NCI-H2196 (cell line): ENCODE measurements at regions not wholly inside any gene's neighbourhood (a gene's known extent, or its start where the extent isn't known, plus 50 kb on each side); places are given as distances from the start of the nearest gene placed in this dataset.
"Not testable (repeated sequence)": the region's sequence is repeated elsewhere in the genome, so short reads cannot be mapped to it uniquely, and the experiment has no call there.

Experiments
- DNase-seq: peaks from one replicate; lab custom pipeline; 2025; ENCODE audit not compliant: unreplicated experiment; lab: John Stamatoyannopoulos, UW

DNA sequence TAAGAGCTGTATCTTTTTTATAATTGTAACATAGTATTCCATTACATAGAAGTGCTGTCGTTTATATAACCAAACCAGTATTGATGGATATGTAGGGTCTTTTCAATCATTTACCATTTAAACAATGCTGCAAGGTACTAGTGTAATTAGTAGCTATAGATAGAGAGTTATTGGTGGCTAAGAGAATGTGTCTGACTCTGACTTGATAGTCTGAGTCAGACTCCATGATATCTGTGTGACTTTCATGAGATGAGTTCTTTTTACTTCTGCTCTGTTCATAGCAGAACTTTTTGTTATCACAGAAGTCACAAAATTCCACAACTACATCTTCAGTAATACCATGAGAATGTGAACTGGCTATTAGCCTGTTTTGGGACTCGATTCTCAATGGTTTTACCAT is 150.6 kb downstream of the FHIP1A start:
- DNase-seq: no peak

- DNase-seq: no peak
Observed at GRCh38 chr4:151561551-151562256, 152.7 kb downstream of the FHIP1A start.

GRCh38 chr4:151563194-151563593 is 154.2 kb downstream of the FHIP1A start:
- peak; percentile 58 for DNase-seq

- no peak for DNase-seq
Observed at GRCh38 chr4:151564321-151564720, 155.3 kb downstream of the FHIP1A start.

DNA sequence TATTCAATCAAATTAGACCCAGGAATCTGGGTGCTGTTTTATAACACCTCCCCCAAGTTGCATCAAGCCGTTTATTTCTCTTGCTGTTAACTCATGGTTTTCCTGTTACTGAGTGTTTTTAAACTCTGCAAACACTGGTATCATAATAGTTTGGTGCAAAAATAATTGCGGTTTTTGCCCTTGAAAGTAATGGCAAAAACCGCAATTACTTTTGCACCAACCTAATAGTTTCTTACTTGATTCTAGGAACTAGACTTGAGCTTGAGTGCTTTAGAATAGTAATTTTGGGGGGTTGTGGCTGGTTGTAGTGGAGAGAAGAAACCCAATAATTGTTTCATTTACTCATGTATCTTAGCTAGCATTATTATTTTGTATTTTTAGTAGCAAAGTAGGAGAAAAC is 156.6 kb downstream of the FHIP1A start:
- no peak for DNase-seq

GRCh38 chr4:151566053-151566452 is 157.1 kb downstream of the FHIP1A start:
- no peak for DNase-seq

DNA sequence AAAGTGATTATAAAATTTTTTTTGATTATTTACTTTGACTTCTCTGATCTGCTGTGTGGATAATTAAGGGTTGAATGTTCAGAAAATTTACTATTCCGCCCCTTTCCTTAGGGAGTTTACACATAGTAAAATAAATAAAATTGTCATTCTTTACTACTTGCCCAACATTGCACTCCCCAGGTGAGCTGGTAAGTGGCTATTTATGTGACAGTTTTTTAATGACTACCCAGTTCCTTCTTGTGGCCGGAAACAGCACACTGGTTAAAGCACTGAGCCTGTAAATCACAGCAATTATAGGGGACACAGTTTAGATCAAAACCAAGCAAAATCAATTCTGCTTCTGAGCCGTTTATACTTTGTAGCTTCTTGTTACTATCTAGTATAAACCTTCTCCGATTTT is 158.1 kb downstream of the FHIP1A start:
- DNase-seq: no peak

DNA sequence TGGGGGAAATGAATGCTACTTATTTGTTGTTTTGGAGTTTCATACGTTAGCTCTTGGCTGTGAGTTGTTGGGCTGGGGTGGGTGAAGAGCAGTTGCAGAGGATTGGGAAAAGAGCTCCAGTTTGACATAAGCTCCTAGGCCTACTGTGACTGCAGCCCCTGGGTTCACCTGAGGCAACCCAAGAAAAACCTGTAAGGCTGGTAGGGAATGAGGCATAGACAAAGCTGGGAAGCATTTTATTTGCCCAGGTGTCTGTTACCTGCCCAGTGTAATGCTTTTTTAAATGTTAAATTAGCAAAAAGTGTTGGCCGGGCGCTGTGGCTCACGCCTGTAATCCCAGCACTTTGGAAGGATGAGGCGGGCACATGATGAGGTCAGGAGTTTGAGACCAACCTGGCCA is 160.0 kb downstream of the FHIP1A start:
- no peak for DNase-seq

DNA sequence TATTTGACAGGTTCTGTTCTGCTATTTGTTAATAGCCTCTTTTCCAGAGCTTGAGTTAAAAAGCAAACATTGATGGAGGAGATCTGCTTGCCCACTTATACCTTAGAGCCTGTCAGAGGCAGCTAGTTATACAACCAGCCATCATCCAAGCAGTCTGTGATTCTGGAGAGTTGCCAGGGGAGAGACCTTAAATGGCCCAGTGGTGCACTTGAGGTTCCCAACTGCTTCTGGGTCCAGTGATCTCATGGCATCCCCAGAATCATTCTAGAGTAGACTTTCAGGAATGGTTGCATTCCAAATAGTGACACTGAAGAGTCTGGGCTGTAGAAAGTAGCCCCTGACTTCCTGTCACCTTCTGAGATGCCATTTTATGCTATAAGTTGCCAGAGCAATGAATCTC is 160.7 kb downstream of the FHIP1A start:
- peak; percentile 7 for DNase-seq

GRCh38 chr4:151573474-151573873 is 164.5 kb downstream of the FHIP1A start:
- no peak for DNase-seq

DNA sequence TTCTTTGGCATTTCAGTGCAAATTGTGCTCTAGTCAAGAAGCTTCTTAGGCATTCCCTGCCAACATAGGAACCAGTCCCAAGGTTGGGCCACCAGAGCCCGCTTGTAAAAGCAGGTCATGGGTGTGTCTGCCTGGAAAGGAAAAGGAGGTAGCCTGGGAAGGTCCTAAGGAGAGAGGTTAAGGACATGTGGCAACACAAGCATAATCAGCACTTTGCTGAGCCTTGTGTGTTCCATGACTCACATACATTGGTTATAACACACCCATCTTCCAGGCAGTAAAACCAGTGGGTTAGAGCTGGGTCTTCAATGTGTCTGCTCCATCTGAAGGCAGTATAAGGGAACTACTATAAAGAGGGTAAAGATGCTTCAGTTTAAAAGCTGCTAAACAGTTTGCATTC is 165.0 kb downstream of the FHIP1A start:
- DNase-seq: no peak

DNA sequence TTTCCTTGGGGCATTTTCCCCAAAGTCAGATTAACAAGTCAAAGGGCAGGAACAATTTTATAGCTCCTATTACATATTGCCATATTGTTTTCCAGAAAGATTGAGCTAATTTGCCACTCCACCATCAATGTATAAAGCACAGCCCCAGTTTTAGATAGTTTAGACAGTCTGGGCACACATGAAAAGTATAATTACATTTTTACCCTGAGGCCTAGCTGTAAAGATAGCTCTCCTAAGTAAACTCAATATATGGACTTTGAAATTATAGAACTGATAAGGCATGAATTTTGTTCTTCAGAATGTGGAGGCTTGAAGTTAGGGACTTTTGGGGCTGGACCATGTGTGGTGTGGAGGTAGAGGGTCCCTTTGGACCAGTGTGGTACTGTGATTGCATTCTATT is 166.0 kb downstream of the FHIP1A start:
- no peak for DNase-seq

DNA sequence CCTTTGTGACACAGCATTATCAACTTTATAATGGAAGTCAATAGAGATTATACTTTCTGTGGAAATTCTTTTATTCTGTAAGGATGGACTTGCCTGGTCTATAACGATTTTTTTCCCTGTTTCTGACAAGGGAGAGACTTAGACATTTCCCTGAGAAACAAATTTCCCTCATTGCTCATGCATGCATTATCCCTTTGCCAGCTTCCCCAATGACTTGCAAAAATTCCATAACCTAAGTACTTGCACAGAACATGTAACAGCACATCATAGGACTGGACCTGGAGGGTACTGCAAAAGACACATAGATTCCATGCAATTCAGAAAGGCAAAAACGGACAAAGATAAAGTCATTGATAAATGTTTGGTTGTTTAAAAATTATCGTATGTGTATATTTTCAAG is 166.7 kb downstream of the FHIP1A start:
- no peak for DNase-seq

- DNase-seq: no peak
Observed at GRCh38 chr4:151576627-151577026, 167.7 kb downstream of the FHIP1A start.

DNA sequence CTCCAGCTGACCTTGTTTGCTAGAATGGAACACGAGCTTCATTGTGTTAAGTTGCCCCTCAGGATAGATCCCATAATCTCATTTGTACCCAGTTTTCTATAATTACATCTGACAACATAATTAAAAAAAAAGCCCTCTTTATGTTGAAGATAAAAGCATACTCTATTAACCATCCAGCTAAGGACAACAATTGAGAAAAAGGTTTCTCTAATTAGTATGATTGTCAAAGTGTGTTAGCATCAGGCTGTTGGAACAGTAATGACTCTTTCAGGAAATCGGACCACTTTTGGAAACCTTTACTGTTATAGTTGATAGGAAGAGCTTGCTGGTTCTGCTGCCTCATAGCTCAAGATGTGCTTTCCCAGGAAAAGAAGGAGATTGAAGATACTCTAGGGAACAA is 172.6 kb downstream of the FHIP1A start:
- DNase-seq: no peak

GRCh38 chr4:151582098-151582497 is 173.1 kb downstream of the FHIP1A start:
- DNase-seq: no peak

DNA sequence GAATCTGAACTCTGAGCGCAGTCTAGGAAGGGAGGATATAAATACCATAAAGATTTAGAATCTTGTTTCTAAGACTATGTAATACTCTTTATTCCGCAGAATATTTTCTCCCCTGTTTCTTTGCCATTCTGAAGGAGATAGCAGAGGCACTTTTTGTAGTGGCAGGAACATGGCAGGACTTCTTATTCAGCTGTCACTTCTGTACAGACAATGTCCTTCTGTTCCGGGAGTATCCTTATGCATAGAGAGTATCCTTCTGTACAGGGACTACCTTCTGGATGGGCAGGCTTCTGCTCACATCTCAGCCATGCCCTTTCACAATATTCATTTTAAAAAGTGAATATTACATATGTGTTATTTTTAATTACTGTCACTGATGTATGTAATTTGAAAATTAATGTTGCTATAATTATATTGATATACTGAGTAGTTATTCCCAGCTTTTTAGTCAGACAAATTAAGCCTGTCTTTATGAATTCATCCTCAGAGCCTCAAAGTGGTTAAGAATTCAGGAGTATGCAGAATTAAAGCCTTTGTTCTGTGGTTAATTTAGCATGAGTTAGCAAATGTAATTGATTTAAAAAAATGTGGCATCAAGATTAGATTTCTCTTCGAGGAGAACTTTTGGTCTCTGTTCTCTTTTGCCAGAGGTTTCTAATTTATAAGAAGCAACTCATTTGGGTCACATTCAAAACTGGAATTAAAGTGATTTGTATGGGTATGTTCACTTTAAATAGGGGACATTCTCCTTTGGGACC is 174.4 kb downstream of the FHIP1A start:
- DNase-seq: no peak

- DNase-seq: no peak
Observed at GRCh38 chr4:151584101-151584500, 175.1 kb downstream of the FHIP1A start.

DNA sequence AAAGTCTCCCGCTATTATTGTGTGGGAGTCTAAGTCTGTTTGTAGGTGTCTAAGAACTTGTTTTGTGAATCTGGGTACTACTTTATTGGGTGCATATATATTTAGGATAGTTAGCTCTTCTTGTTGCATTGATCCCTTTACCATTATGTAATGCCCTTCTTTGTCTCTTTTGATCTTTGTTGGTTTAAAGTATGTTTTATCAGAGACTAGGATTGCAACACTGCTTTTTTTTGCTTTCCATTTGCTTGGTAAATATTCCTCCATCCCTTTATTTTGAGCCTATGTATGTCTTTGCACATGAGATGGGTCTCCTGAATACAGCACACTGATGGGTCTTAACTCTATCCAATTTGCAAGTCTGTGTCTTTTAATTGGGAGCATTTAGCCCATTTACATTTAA is 165.2 kb downstream of the GATB start:
- not testable (repeated sequence) for DNase-seq

DNA sequence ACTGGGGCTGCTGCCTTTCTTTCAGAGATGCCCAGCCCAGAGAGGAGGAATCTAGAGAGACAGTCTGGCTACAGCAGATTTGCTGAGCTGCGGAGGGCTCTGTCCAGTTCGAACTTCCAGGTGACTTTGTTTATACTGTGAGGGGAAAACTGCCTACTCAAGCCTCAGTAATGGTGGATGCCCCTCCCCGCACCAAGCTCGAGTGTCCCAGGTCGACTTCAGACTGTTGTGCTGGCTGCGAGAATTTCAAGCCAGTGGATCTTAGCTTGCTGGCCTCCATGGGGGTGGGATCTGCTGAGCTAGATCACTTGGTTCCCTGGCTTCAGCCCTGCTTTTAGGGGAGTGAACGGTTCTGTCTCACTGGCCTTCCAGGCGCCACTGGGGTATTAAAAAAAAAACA is 163.1 kb downstream of the GATB start:
- DNase-seq: not testable (repeated sequence)

DNA sequence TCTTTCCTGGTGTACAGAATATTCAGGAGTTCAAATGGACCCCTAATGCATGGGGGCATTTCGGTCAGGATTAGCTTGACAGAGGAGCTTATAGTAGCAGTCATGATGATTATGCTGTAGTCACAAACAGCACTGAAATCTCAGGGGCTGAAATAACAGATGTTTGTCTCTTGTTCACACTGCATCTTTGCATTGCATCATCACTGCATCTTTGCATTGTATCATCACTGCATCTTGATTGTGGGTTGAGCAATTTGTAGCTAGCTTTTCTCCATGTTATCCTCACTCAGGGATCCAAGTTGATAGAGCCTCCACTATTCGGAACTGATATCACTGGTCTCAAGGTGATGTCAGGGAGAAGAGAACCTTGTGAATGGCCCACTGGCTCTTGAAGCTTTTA is 160.9 kb downstream of the GATB start:
- no peak for DNase-seq

GRCh38 chr4:151600432-151600831 is 160.4 kb downstream of the GATB start:
- DNase-seq: no peak

GRCh38 chr4:151603377-151603776 is 157.4 kb downstream of the GATB start:
- no peak for DNase-seq
